Right lobe of liver (tissue), 4 donors: ENCODE measurements at regions not wholly inside any gene's neighbourhood (a gene's known extent, or its start where the extent isn't known, plus 50 kb on each side); places are given as distances from the start of the nearest gene placed in this dataset.

ENCODE experiments used
- POLR2A ChIP-seq: fragments of 450-650 bp; IDR thresholded peaks from one replicate; pipeline ENCODE4 v1.6.1; 2017; ENCODE audit warnings: antibody characterized with exemption, mild to moderate bottlenecking
- TF ChIP-seq, protein P1 (sequence below), 4 donors: fragments of 200-600 bp in 3 of 4; fragments of 450-650 bp in 1 of 4; IDR thresholded peaks; one replicate each; pipeline versions ENCODE4 v1.5.1 to v1.8.0; 2016 to 2022; ENCODE audit warnings: antibody characterized with exemption in 4 of 4, mild to moderate bottlenecking in 2 of 4
- donor health status: DM: no; HTN: no; CAD: no.
- donor health status: DM: no; HTN: no; CAD: no.
- donor health status: DM: no; HTN: yes; CAD: no.

- TF ChIP-seq POLR2A = no peak
- TF ChIP-seq, protein P1, sequence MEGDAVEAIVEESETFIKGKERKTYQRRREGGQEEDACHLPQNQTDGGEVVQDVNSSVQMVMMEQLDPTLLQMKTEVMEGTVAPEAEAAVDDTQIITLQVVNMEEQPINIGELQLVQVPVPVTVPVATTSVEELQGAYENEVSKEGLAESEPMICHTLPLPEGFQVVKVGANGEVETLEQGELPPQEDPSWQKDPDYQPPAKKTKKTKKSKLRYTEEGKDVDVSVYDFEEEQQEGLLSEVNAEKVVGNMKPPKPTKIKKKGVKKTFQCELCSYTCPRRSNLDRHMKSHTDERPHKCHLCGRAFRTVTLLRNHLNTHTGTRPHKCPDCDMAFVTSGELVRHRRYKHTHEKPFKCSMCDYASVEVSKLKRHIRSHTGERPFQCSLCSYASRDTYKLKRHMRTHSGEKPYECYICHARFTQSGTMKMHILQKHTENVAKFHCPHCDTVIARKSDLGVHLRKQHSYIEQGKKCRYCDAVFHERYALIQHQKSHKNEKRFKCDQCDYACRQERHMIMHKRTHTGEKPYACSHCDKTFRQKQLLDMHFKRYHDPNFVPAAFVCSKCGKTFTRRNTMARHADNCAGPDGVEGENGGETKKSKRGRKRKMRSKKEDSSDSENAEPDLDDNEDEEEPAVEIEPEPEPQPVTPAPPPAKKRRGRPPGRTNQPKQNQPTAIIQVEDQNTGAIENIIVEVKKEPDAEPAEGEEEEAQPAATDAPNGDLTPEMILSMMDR (IDR thresholded peaks at IDR 0.05) = no peak
Measured at GRCh38 chr3:167030082-167030725, 349.9 kb downstream of the ZBBX start.
